ENCODE measurements at regions not wholly inside any gene's neighbourhood (a gene's known extent, or its start where the extent isn't known, plus 50 kb on each side); places are given as distances from the start of the nearest gene placed in this dataset.

- no TSS peak for BruUV-seq (replicated peaks)
- CTCF ChIA-PET: no interaction called here
- Histone ChIP-seq H3K4me3 (replicated peaks in 1 of 3; ENCODE audit: insufficient read depth in 1 of 3, low read depth in 1 of 3, low read length in 3 of 3) (no peak overlapping the region), H4K20me1 (replicated peaks; ENCODE audit: control insufficient read depth, extremely low read depth, insufficient read depth, low read length) (no peaks in the 10 kb centered on the region), H3K4me2 (ENCODE audit: insufficient read depth, low read length) (no peak overlapping the region), H3K4me1 (ENCODE audit: control insufficient read depth, extremely low read depth, insufficient read depth, low read length) (no peaks in the 10 kb centered on the region), H3K27me3 (ENCODE audit: control insufficient read depth in 2 of 2, insufficient read depth in 2 of 2, low read length in 2 of 2) (no peaks in the 10 kb centered on the region), H3K27ac (ENCODE audit: insufficient read depth, low read depth, low read length) (no peak overlapping the region), H3K9me3 (replicated peaks; ENCODE audit: control insufficient read depth, insufficient read depth, low read length) (no peaks in the 10 kb centered on the region), H2AFZ (ENCODE audit: low read depth, low read length) (peak overlapping the region; percentile 45), H3K79me2 (ENCODE audit: control insufficient read depth, insufficient read depth, low read length) (no peaks in the 10 kb centered on the region), H3K9ac (replicated peaks; ENCODE audit: extremely low read depth, insufficient read depth, low read length) (no peak overlapping the region), H3K36me3 (ENCODE audit: control insufficient read depth in 2 of 2, extremely low read depth in 1 of 2, insufficient read depth in 2 of 2, low read length in 2 of 2) (no peaks in the 10 kb centered on the region), H3K9me1 (replicated peaks; ENCODE audit: control insufficient read depth, extremely low read depth, insufficient read depth, low read length) (no peaks in the 10 kb centered on the region)
- POLR2A ChIA-PET: no interaction called here
- FAIRE-seq (no peak), DNase-seq (ENCODE audit: low read depth, low spot score) (no peak)
- dilution Hi-C loops (cut with MboI; ENCODE audit: extremely low pct_ligation_motif_present, low sequenced_read_pairs) (no loop called here), intact Hi-C loops (cut with micrococcal nuclease) (no loop called here)
- TF ChIP-seq FOS (IDR thresholded peaks at IDR 0.05; ENCODE audit: borderline replicate concordance, insufficient read depth, low read length) (peak; percentile 71), POLR2A (IDR thresholded peaks at IDR 0.05; ENCODE audit: low read depth, low read length) (no peak)
Observed at GRCh38 chr7:123271231-123271630, 71.5 kb upstream of the SLC13A1 start.

- Histone ChIP-seq H3K9me3 (replicated peaks; ENCODE audit: control insufficient read depth, insufficient read depth, low read length) (no peaks in the 10 kb centered on the region), H3K79me2 (ENCODE audit: control insufficient read depth, insufficient read depth, low read length) (no peaks in the 10 kb centered on the region), H2AFZ (ENCODE audit: low read depth, low read length) (no peak overlapping the region), H3K4me3 (replicated peaks in 1 of 3; ENCODE audit: insufficient read depth in 1 of 3, low read depth in 1 of 3, low read length in 3 of 3) (no peak overlapping the region), H3K9ac (replicated peaks; ENCODE audit: extremely low read depth, insufficient read depth, low read length) (no peak overlapping the region), H3K27me3 (ENCODE audit: control insufficient read depth in 2 of 2, insufficient read depth in 2 of 2, low read length in 2 of 2) (no peaks in the 10 kb centered on the region), H3K4me2 (ENCODE audit: insufficient read depth, low read length) (no peak overlapping the region), H4K20me1 (replicated peaks; ENCODE audit: control insufficient read depth, extremely low read depth, insufficient read depth, low read length) (no peaks in the 10 kb centered on the region), H3K27ac (ENCODE audit: insufficient read depth, low read depth, low read length) (no peak overlapping the region), H3K4me1 (ENCODE audit: control insufficient read depth, extremely low read depth, insufficient read depth, low read length) (no peaks in the 10 kb centered on the region), H3K36me3 (ENCODE audit: control insufficient read depth in 2 of 2, extremely low read depth in 1 of 2, insufficient read depth in 2 of 2, low read length in 2 of 2) (no peaks in the 10 kb centered on the region), H3K9me1 (replicated peaks; ENCODE audit: control insufficient read depth, extremely low read depth, insufficient read depth, low read length) (no peaks in the 10 kb centered on the region)
- POLR2A ChIA-PET: no interaction called here
- intact Hi-C loops (cut with micrococcal nuclease): no loop called here
- dilution Hi-C loops (cut with MboI; ENCODE audit: extremely low pct_ligation_motif_present, low sequenced_read_pairs): no loop called here
- TF ChIP-seq JUN (IDR thresholded peaks at IDR 0.05; ENCODE audit: borderline replicate concordance, insufficient read depth, insufficient read length, low read depth) (no peak), FOS (IDR thresholded peaks at IDR 0.05; ENCODE audit: borderline replicate concordance, insufficient read depth, low read length) (no peak), MYC (IDR thresholded peaks at IDR 0.05; ENCODE audit: low read depth, low read length) (no peak), POLR2A (IDR thresholded peaks at IDR 0.05; ENCODE audit: low read depth, low read length) (no peak), POLR2AphosphoS5 (IDR thresholded peaks at IDR 0.05; ENCODE audit: insufficient read depth, low read depth, low read length) (no peak), GATA2 (IDR thresholded peaks at IDR 0.05; ENCODE audit: insufficient read depth, insufficient read length, low read depth, low read length) (no peak), CTCF (IDR thresholded peaks at IDR 0.05; ENCODE audit: extremely low read depth in 1 of 2, insufficient read depth in 1 of 2, low read depth in 1 of 2, low read length in 2 of 2) (no peak), EZH2 (IDR thresholded peaks at IDR 0.05; ENCODE audit: borderline replicate concordance, low read depth, low read length, severe bottlenecking) (no peak), MAX (IDR thresholded peaks at IDR 0.05; ENCODE audit: insufficient read depth, insufficient read length) (no peak)
- CTCF ChIA-PET: no interaction called here
- DNase-seq (ENCODE audit: low read depth, low spot score): no peak
- FAIRE-seq: no peak
- no TSS peak for BruUV-seq (replicated peaks)
Observed at GRCh38 chr7:123270570-123270969, 70.8 kb upstream of the SLC13A1 start.

Data from endothelial cell of umbilical vein (primary cell).